ENCODE measurements at regions not wholly inside any gene's neighbourhood (a gene's known extent, or its start where the extent isn't known, plus 50 kb on each side); places are given as distances from the start of the nearest gene placed in this dataset.

DNA sequence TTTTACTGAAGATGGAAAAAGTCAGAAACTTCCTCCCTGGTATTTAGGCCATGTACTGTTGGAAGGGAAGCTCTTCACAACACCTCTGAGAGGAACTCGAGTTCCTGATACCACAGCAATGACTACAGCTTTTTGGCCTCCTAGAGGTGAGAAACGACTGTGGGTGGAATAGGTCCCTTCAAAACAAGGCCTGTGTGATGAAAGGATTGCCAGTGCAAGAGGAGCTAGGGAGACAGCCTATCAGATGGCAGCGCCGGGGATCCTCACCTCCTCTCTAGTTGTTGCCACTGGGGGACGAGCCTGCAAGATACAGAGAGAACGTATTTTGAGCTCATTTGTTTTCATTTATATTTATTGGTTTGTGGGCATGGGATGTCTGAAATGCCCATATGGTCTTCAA is 187.8 kb upstream of the KCND3 start:
- TF ChIP-seq ZBTB17 (CRISPR knock-in tag; IDR thresholded peaks at IDR 0.05) = no peak
- no peak for TF ChIP-seq SPI1 (IDR thresholded peaks at IDR 0.05; ENCODE audit: borderline replicate concordance, low read depth, low read length)
- TF ChIP-seq PRPF4 (IDR thresholded peaks at IDR 0.05; ENCODE audit: insufficient read depth, low read depth, low read length, poor library complexity, severe bottlenecking) = no peak
- no peak for TF ChIP-seq CREB3L1 (IDR thresholded peaks at IDR 0.05; ENCODE audit: borderline replicate concordance, low read depth)
- no peak for TF ChIP-seq ELF4 (CRISPR knock-in tag; IDR thresholded peaks at IDR 0.05)
- no peak for TF ChIP-seq ZNF76 (CRISPR knock-in tag; IDR thresholded peaks at IDR 0.05; ENCODE audit: borderline replicate concordance)
- no peak for TF ChIP-seq ZFP1 (CRISPR knock-in tag; IDR thresholded peaks at IDR 0.05)
- Histone ChIP-seq H3K9me1 (ENCODE audit: control insufficient read depth, insufficient read depth, low read length) (no peaks in the 10 kb centered on the region), H3K79me2 (ENCODE audit: control insufficient read depth, insufficient read depth, low read length) (no peaks in the 10 kb centered on the region), H3K27me3 (ENCODE audit: control insufficient read depth in 2 of 2, insufficient read depth in 2 of 2, low read length in 2 of 2) (no peaks in the 10 kb centered on the region), H3K4me1 (replicated peaks in 1 of 2; ENCODE audit: control insufficient read depth in 2 of 2, insufficient read depth in 2 of 2, low read length in 2 of 2) (no peaks in the 10 kb centered on the region), H3K36me3 (ENCODE audit: control insufficient read depth, insufficient read depth, low read length) (no peaks in the 10 kb centered on the region), H3K4me3 (no peak overlapping the region), H3K9ac (ENCODE audit: insufficient read depth in 1 of 2, low read depth in 2 of 2, low read length in 2 of 2) (no peak overlapping the region), H3K4me2 (ENCODE audit: insufficient read depth, low read length) (no peak overlapping the region), H4K20me1 (replicated peaks; ENCODE audit: control insufficient read depth, insufficient read depth, low read length) (no peaks in the 10 kb centered on the region), H2AFZ (ENCODE audit: low read depth, low read length) (no peak overlapping the region), H3K27ac (ENCODE audit: extremely low read depth, low read depth, low read length) (no peak overlapping the region), H3K9me3 (replicated peaks; ENCODE audit: control insufficient read depth, insufficient read depth, low read depth, low read length) (no peaks in the 10 kb centered on the region)
- BruUV-seq (replicated peaks) = no TSS peak
- FAIRE-seq (no peak), DNase-seq (ENCODE audit: extremely low read depth in 1 of 4, low spot score in 3 of 4) (no peak), ATAC-seq (no peak)
- intact Hi-C loops (cut with micrococcal nuclease) = no loop called here
- ChIA-PET POLR2A (interaction anchor here (0.7 kb wide), 1 partner anchor 9 kb away, joined by 6 read pairs; no protein-coding TSS in a partner anchor), CTCF (ENCODE audit: low intra/inter-chr PET ratio) (no interaction called here)
- in situ Hi-C loops (cut with MboI) = no loop called here
- WGBS (ENCODE audit: insufficient coverage, low coverage, missing lambda C conversion rate) = 0% methylated on average over 6 of the region's 6 CpGs

All from K562 (cell line).